COLO829 (cell line): ENCODE measurements at regions not wholly inside any gene's neighbourhood (a gene's known extent, or its start where the extent isn't known, plus 50 kb on each side); places are given as distances from the start of the nearest gene placed in this dataset.

Experiments used
- DNase-seq: peaks from one replicate; pipeline ENCODE4 v3.0.0; 2012; ENCODE audit warnings: low spot score

DNA sequence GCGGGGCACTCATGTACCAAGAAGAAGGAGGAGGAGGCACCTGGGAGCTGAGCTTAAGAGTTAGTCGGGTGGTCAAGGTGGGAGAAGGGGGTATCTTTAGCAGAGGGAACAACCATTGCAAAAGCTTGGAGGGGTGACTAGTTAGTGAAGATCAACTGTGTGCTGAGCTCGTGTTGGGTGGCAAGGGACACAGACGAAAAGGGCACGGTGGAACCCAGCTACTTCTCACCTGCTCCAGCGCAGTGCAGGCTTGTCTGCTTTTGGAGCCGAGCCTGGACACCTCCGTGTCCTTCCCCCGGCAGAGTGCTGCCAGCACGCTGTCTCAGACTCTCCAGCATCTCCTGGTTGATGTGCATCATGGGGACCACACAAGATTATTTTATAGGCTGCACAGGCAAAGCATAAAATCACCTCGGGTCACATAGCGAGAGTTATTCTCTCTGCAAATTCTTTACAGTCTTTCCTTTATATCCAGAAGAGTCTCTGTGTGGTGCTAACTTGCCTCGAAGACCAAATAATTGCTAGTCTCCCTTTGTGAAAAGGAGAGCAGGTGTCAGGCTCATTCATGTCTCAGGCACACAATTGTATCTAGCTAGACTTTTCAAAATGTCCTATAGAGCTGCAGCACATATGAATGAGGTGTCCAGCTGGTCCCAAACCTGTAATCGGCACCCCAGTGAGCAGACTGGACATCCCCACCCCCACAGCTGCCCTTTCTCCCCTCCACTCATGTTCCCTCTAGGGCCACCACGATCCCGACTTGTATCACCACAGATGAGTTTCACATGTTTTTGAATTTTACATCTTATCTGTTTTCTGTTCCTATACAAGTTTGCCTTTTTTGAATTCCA is 123.4 kb downstream of the CEBPB start:
- no peak for DNase-seq

DNA sequence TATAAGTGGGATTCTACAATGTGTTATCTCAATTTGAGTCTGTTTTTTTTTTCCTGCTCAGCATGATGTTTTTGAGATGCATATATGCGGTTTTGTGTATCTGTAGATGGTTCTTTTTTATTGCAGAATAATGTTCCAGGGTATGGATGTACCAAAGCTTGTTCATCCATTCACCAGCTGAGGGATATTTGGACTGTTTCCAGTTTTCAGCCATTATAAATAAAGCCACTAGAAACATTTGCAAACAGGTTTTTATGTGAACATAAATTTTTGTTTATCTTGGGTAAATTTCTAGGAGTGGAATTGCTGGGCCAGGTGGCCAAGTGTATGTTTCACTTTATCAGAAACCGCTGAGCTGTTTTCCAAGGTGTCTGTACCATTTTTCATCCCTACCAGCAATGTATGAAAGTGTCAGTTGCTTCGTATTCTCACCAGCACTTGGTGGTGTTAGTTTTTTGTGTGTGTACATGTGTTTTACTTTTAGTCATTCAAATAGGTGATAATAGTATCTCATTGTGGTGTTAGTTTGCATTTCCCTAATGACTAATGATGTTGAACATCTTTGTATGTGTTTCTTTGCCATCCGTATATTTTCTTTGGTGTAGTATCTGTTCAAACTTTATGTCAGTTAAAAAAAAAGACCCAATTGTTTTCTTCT is 124.2 kb downstream of the CEBPB start:
- no peak for DNase-seq

DNA sequence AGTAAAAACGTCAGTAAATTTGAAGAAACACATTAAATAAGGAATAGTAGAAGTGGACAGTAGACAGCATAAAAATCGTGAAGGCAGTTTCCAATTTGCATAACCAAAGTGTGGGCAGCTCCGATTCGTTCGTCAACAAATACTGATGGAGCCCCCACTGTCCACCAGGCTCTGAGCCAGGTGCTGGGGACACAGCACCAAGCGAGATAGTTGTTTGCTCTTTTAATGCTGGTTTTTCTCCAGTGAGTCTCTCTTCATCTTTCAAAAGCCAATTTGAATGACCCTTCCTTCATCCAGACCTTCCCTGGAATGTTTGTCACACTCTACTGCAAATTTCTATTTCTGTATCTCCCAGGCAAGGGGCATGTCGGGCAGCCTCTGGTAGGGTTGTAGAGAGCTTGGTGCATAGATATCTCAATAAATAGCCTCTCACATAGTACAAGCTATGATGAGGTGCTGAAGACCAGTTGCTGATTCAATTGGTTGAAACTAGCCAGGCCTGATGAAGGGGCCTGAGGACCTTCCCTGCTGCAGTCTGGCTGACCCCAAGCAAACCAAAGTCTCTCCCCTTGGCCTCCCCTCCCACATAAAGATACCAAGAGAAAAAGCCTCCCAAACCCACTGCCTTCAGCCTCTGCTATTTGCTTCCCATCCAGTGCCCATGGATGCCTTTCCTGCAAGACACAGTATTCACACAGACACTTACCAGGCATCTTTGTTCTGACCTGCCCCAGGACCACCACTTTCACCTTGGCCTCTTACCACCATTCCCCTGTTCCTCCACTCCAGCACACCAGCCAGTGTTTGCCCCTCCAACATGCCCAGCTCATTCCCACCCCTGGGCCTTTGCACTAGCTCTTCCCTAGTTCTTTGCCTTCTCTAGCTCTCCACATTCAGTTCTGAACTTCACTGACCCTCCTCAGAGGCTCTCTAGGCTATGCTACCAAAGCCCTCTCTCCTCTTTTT is 125.2 kb downstream of the CEBPB start:
- DNase-seq = no peak

DNA sequence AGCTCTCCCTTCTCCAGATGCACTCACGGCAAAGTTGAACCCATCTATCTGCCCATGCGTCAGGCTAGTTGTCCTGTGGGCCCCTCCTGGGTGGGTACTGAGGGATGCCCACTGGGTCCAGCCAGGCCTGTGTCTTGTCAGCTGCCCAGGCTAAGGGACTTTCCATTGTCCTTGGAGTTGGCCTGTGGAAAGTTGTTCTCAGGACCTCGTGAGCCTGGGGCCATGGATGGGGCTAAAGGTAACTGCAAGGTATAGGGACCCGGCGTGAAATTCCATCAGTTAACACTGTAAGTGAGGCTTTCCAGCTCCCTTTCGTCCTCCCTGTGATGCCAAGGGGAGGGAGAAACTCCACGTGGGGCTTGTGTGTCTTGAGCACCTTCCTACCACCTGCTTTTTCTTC is 126.5 kb downstream of the CEBPB start:
- DNase-seq = no peak

DNA sequence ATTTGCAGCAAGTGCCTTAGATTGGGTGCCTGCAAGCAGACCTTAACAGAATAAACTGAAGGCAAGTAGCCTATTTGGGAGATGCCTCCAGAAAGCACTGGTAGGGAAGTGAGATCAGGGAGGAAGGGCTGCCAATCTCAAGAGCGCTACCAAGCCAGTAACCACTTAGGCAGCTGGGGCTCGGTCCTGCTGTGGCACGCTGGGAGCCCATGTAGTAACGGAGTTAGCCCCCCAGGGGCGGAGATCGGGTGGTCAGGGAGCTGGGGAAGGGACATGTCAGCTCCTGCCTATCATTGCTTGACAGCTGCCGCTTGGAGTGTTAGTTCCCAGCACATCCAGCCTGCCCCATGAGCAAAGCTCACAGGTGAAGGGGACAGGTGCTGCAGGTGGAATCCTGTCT is 127.0 kb downstream of the CEBPB start:
- DNase-seq = no peak

DNA sequence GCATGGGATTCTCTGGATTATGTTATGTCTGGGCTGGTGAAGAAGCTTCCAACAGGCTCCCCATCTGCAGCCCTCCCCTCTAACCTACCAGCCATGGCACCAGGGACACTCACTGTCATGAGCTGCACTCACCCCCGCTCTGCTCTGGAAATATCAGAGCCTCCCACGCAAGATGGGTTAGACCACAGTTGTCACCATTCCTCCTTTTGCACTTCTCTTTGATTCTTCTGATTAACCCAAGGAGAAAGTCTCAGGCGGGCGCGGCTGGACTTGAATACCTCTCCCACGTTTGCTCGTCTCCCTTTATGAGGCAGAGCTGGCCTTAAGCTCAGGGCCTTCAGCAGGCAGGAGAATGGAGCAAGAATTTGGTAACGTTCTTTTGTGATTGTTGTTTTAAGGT is 128.1 kb downstream of the CEBPB start:
- DNase-seq = no peak

DNA sequence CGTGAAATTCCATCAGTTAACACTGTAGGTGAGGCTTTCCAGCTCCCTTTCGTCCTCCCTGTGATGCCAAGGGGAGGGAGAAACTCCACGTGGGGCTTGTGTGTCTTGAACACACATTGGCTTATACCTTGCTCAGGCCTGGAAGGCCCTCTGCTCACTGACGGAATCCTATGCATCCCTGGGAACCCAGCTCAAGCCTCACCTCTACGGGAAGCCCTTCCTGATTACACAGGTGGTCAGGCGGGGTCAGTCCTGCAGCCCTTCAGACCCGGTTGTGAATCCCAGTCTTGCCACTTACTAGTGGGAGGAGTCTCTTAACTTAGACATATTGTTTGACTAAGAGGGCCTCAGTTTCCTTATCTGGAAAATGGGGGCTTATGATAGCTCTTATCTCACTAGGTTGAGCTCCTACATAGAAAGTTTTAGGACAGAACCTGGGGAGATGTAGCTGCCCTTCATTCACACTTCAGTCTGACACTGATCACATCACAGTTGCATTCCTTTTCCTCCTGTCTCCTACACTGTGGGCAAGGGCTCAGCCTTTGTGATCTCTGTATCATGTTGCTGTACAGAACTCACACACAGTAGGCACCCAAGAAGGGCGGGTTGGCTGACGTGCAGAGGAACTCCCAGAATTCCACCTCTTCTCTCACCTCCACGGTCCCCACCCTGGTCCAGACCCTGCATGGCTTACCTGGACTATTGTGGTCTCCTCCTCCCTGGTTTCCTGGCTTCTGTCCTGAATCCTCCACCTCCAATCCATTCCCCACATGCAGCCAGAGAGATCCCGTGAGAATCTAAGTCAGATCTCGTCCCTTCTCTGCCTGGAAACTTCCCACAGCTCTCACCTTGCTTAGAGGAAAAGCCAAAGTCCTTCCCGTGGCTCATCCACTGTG is 129.6 kb downstream of the CEBPB start:
- DNase-seq = no peak

DNA sequence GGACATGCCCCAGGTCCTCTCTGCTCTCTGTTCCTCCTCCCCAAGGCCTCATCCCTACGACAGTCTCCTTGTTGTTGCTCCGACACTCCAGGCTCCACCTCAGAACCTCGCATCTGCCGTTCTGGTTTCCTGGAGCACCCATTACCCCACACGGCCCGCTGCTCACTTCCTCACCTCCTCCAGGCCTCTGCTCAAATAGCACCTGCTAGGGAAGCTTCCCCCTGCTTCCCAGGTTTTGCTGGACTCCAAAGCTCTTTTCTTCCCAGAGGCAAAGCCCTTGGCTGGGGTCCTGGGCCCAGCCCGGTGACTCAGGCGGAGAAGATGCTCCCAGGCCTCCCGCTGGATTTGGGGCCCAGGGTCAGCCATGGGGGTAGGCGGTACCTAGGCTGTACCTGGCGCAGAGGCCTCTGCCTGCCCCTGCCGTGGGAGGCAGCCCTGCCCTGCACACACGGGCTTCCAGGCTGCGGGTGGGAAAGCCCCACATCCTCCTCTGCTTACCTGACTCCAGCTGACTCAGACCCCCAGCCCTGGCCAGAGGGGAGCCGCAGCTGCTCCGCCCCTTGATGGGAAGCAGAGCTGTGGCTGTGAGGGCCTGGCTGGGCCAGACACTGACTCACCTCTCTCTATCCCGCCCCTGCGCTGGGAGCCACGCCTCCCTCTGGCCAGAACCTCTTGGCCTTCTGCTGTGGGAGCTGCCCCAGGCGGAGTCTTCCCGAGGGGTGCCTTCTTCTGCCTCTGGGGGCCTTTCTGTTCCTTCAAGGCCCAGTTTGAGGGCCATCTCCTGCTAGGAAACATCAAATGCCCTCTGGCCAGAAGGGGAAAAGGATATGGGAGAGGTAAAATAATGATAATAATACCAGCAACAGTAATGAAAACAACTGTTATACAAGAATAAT is 130.5 kb downstream of the CEBPB start:
- DNase-seq = peak; percentile 92

DNA sequence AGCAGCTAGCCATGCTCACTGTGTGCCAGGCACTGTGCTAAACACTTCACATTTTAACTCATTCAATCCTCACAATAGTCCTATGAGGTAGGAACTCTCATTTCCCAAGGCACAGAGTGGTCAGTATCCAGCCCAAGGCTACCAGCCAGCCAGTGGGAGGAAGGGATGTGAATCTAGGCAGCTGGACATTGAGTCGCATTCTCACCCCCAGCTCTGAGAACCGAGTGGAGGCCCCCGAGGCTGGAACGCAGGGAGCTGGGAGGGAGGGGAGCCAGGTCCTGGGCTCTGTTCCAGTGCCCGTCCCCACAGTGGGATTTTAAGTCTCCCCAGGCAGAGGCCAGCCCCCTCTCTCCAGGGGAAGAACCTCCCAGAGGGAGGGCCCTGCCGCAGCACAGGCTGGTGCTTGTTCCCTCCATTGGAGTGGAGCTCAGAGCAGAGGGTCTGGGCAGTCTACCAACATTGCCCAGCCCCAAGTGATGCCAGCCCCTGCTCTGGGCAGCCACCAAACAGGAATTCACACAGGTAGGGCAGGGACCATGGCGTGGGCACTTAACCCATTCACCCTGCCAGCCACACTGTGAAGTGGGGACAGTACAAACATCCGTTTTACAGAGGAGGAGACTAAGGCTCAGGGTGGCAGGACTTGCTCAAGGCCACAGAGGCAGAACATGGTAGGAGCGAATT is 131.3 kb downstream of the CEBPB start:
- DNase-seq = no peak

DNA sequence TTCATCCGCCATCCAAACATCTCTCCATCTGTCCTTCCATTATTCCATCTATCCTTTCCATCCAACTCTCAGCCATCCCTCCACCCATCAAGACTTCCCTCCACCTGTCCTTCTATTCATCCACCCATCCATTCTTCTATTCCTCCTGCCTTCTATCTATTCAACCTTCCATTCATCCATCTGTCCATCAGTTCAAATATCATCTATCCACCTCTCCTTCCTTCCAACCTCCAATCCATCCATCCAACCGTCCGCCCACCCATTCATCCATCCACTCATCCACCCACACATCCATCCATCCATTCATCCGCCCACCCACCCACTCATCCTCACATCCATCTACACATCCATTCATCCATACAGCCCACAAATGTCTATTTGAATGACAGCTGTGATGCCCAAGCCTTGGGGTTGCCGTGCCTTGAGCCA is 132.1 kb downstream of the CEBPB start:
- no peak for DNase-seq

DNA sequence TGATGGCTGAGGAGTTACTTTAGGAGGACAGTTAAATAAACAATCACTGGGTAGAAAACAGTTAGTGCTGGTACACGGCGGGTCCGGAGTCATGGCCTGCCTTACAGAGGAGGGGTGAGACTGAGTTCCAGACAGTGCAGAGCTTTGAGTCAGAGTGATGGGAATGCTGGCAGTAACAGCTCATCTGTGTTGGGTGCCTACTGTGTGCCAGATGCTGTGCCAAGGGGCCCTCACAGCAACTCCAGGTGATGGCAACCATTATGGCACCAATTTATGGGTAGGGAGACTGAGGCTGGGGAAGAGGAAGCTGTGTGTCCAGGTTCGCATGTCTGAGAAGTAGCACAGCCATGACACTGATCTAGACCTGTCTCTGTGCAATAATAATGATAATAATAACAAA is 132.6 kb downstream of the CEBPB start:
- DNase-seq = no peak

DNA sequence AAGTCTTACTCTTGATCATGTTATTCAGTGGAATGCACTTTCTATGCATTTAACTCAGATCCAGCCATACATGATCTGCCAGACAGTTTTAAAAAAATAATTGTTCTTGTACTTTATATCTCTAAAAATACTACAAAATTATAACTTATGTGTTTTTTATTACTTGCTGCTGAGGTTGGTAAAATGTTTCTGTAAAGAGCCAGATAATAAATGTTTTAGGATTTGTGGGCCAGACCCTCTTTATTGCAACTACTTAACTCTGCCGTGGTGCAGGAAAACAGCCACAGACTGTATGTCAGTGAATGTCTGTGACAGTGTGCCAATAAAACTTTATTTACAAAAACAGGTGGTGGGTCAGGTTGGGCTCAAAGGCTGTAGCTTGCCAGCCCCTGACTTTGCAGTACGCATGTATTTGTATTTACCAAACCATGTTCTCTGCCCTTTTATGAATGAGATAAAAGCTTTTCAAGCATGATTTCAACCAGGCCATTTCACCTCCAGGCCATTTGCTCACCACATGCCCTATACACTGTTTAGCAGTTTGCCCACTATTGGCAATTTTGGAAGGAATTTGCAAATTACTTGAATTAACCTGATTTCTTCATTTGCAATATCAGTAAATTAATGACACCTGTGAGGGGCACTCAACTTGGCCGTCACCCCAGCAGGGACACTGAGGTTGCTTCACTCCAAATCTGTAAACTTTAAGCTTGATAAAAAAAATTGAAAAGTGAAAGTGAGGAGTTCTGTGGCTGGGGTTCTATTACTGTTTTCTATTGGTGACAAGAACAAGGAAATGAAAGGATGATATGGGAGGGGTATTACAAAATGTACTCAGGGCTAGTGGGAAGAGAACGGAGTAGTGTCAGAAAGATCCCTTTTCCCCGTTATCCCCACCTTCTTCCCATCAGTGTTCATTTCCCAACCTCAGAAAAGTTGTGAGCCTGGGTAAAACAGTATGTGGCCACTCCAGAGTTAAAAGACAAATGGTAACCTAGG is 133.4 kb downstream of the CEBPB start:
- no peak for DNase-seq

DNA sequence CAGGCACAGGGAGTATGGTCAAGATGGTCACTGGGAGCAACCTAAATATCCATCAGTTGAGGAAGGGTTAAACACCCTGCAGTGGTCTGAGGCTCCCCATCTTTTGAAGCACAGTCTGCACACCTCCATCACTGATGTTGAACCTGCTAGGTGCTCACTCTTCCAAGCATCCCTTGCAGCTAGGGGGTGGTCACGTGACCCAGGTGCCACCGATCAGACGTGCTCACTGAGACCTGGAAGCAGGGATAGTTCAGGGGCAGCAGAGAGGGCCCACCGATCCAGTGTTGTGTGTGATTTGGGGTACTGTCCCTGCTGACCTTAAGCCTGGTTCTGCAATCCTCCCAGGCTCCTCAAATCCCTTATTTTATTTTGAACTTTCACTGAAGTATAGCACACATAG is 134.6 kb downstream of the CEBPB start:
- DNase-seq = no peak

DNA sequence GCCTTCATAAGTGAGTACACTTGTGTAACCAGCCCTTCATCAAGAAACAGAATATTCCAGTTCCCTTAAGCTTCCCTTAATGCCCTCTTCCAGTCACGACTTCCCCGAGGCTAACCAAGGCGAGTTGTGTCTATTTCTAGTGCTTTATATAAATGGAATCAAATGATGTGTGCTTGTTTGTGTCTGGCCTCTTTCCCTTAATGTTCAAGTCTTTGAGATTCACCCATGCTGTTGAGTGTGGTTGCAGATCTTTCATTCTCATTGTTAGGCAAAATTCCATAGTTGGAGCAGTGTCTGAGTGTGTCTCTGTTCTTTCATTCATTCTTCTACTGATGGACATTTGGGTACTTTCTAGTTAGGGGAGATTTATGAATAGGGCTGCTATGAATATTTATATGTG is 135.0 kb downstream of the CEBPB start:
- no peak for DNase-seq

DNA sequence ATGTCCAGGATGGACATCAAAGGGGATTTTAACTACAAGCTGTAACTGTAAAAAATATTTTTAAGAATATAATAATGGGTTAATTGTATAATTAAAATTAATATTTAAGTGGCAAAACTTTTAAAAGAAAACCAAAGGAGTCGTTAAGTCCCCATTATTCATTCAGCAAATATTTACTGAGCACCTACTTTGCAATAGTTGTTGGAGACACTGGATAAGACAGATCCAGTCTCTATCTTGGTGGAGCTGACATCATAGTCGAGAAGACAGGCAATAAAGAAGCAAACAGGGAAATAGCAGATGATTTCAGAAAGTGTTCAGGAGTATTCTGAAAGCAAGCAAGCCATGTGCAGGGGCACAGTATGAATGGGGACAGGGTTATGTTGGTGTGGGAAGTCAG is 137.0 kb downstream of the CEBPB start:
- no peak for DNase-seq

DNA sequence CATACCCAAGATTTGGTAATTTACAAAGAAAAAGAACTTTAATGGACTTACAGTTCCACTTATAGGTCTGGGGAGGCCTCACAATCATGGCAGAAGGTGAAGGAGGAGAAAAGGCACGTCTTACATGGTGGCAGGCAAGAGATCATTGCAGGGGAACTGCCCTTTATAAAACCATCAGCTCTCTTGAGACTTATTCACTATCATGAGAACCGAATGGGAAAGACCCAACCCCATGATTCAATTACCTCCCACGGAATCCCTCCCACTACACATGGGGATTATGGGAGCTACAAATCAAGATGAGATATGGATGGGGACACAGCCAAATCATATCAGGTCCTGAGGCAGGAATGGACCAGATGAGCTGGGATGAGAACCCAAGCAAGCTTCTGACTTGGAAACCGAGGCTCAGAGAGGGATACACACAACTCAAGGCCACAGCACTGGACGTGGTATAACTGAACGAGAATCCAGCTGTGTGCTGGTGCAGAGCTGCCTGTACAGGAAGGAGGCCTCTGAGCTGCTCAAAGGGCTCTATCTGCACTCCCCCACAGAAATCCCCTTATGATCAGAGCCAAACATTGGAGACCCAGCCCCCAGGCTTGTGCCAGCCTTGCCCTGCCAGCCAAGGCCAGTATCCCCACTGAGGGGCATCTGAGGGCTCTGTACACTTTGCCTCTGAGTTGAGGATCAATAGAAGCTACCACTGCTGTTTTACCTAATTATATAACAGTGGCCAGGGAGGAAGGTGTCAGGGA is 137.8 kb downstream of the CEBPB start:
- no peak for DNase-seq

DNA sequence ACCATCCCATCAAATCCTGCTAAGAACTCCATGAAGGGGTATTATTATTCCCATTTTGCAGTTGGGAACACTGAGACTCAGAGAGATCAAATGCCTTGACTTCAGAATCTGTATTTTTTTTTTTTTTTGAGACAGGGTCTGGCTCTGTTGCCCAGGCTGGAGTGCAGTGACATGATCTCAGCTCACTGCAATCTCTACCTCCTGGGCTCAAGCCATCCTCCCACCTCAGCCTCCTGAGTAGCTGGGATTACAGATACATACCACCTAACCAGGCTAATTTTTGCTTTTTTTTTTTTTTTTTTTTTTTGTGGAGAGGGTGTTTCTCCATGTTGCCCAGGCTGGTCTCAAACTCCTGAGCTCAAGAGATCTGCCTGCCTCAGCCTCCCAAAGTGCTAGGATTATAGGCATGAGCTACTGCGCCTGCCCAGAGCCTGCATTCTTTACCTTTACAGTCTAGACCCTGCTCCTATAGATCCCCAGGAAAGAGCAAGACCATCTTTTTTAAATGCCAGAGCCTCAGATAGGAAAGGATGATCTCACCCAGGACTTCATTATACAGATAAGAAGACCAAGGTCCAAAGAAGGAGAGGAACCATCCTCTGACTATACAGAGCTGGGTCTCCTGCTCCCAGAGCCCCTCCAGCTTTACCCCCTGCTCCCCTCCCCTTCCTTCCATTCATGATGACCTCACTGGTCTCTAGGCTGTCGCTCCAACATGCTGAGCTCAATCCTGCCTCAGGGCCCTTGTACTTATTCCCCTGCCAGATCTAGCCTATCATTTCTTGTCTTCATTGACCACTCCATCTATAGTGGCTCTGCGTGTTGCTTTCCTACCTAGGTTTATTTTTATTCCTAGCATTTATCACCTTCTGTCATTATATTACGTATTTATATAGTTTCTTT is 138.6 kb downstream of the CEBPB start:
- DNase-seq = no peak
